ENCODE measurements at regions not wholly inside any gene's neighbourhood (a gene's known extent, or its start where the extent isn't known, plus 50 kb on each side); places are given as distances from the start of the nearest gene placed in this dataset.

DNA sequence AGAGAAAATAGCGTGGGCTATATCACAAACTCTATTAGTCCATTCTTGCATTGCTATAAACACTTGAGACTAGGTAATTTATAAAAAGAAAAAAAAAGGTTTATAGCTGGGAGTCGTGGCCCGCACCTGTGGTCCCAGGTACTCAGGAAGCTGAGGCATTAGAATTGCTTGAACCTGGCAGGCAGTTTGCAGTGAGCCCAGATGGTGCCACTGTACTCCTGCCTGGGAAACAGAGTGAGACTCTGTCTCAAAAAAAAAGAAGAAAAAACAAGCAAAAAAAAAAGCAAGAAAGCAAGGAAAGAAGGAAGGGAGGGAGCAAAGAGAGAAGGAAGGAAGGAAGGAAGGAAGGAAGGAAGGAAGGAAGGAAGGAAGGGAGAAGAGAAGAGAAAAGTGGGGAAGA, 904.2 kb upstream of the EDIL3 start:
- DNase-seq (ENCODE audit: low spot score), result no peak
- in situ Hi-C loops (cut with MboI; ENCODE audit: low pct_unique_long_range_greater_than_20kb, low sequenced_read_pairs, unreplicated experiment), result no loop called here
- TF ChIP-seq, protein P1, sequence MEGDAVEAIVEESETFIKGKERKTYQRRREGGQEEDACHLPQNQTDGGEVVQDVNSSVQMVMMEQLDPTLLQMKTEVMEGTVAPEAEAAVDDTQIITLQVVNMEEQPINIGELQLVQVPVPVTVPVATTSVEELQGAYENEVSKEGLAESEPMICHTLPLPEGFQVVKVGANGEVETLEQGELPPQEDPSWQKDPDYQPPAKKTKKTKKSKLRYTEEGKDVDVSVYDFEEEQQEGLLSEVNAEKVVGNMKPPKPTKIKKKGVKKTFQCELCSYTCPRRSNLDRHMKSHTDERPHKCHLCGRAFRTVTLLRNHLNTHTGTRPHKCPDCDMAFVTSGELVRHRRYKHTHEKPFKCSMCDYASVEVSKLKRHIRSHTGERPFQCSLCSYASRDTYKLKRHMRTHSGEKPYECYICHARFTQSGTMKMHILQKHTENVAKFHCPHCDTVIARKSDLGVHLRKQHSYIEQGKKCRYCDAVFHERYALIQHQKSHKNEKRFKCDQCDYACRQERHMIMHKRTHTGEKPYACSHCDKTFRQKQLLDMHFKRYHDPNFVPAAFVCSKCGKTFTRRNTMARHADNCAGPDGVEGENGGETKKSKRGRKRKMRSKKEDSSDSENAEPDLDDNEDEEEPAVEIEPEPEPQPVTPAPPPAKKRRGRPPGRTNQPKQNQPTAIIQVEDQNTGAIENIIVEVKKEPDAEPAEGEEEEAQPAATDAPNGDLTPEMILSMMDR (IDR thresholded peaks at IDR 0.05; ENCODE audit: extremely low read depth, insufficient read depth, missing control alignments), result no peak

DNA sequence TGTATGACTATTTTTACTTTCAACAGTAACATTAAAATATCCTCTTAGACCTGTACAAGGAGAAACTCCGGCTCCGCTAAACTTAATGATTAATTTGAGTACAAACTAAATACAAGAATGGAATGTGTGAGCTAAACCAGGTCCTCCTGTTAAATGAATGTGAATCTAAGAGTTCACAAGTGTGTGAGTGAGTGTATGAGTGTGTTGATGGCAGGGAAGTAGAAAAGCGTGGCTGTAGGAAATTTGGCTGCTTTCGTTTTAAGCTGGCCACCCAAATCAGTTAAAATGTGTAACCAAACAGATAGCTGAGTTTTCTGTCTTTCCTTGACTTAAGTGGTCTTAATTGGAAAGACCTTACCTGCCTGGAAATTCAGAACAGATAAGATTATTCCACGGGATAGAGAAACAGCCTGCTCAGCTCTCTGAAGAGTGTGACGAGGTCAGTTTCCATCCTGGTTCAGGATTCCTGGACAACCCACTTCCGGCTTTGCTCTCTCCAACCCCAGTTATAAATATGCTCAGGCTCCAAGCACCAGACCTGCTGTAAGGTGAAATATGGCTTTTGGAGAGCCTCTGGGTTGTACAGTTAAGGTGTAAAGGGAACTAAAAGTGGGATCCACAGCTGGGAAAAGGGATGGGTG, 908.6 kb upstream of the EDIL3 start:
- in situ Hi-C loops (cut with MboI; ENCODE audit: low pct_unique_long_range_greater_than_20kb, low sequenced_read_pairs, unreplicated experiment), result no loop called here
- no peak for DNase-seq (ENCODE audit: low spot score)
- TF ChIP-seq, protein P1 (IDR thresholded peaks at IDR 0.05; ENCODE audit: extremely low read depth, insufficient read depth, missing control alignments), result no peak

DNA sequence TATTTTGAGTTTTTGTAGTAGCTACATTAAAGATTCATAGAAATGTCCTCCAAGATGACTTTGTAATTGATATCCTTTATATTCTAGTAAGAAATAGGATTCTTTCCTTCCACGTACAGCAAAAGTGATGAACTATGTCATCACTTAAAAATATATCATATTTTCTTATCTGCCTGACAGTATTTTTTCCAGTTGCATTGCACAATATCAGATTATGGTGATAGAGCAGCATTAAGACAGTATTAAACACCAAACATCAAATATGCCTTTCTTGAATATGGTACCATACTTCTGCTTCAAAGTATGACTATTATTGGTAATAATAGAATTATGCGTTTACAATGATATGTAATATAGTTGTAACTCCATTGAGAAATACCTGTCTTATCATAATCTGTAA, 919.8 kb upstream of the EDIL3 start:
- in situ Hi-C loops (cut with MboI; ENCODE audit: low pct_unique_long_range_greater_than_20kb, low sequenced_read_pairs, unreplicated experiment), result no loop called here
- TF ChIP-seq, protein P1 (IDR thresholded peaks at IDR 0.05; ENCODE audit: extremely low read depth, insufficient read depth, missing control alignments), result no peak
- no peak for DNase-seq (ENCODE audit: low spot score)

DNA sequence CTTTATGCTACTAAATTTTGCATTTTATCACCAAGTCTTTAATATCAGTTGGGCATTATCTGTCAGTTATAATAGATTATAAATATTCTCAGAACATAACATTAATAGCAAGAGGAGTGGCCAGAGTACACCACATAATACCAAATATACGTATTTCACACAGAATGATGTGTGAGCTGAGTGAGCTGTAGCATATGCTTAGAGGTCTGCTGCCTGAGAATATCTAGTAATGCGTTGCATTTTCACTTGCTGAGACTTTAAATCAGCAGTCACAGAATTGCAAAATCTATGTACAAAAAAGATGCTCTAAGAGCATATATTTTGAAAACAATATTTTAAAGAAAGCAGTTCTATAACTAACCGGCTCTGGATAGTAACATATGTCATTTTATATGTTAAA, 921.1 kb upstream of the EDIL3 start:
- in situ Hi-C loops (cut with MboI; ENCODE audit: low pct_unique_long_range_greater_than_20kb, low sequenced_read_pairs, unreplicated experiment), result no loop called here
- TF ChIP-seq, protein P1 (IDR thresholded peaks at IDR 0.05; ENCODE audit: extremely low read depth, insufficient read depth, missing control alignments), result no peak
- DNase-seq (ENCODE audit: low spot score), result no peak

- TF ChIP-seq, protein P1 (IDR thresholded peaks at IDR 0.05; ENCODE audit: extremely low read depth, insufficient read depth, missing control alignments), result no peak
- in situ Hi-C loops (cut with MboI; ENCODE audit: low pct_unique_long_range_greater_than_20kb, low sequenced_read_pairs, unreplicated experiment), result no loop called here
These were observed 926.9 kb upstream of the EDIL3 start for GRCh38 chr5:85311536-85311935.

GRCh38 chr5:85320495-85320894, 935.8 kb upstream of the EDIL3 start:
- DNase-seq (ENCODE audit: low spot score), result no peak
- TF ChIP-seq, protein P1 (IDR thresholded peaks at IDR 0.05; ENCODE audit: extremely low read depth, insufficient read depth, missing control alignments), result no peak
- in situ Hi-C loops (cut with MboI; ENCODE audit: low pct_unique_long_range_greater_than_20kb, low sequenced_read_pairs, unreplicated experiment), result no loop called here

More at GRCh38 chr5:85311536-85311935, 926.9 kb upstream of the EDIL3 start:
- DNase-seq (ENCODE audit: low spot score), result no peak
